Cardiac fibroblast (primary cell): ENCODE measurements at regions not wholly inside any gene's neighbourhood (a gene's known extent, or its start where the extent isn't known, plus 50 kb on each side); places are given as distances from the start of the nearest gene placed in this dataset.

ENCODE experiments used
- DNase-seq, 2 donors: peaks; one replicate each; pipeline versions ENCODE4 v3.0.0 to v3.0.0-alpha.2; 2010; ENCODE audit warnings: low read depth in 2 of 2
- H3K4me3 ChIP-seq, 2 donors: replicated peaks in 1 of 2; 1 replicate in 1 of 2; 2 replicates in 1 of 2; pipeline ENCODE4 v1.5.1; 2011; ENCODE audit warnings: low read depth in 2 of 2, low read length in 2 of 2, mild to moderate bottlenecking in 2 of 2, moderate library complexity in 1 of 2
- CTCF ChIP-seq: IDR thresholded peaks from one replicate; pipeline ENCODE4 v1.5.1; 2011; ENCODE audit warnings: low read depth, mild to moderate bottlenecking, low read length, inconsistent platforms

- no peak overlapping the region for H3K4me3 ChIP-seq
- no peak for DNase-seq
- no peak for TF ChIP-seq CTCF
These were observed 1201.1 kb upstream of the GJE1 start for GRCh38 chr6:140931581-140931980.

- DNase-seq: no peak
- no peak for TF ChIP-seq CTCF
- H3K4me3 ChIP-seq: no peak overlapping the region
These were observed 1203.6 kb upstream of the GJE1 start for GRCh38 chr6:140929121-140929520.

- DNase-seq: peak; percentile 29 to 32
- no peak for TF ChIP-seq CTCF
- no peak overlapping the region for H3K4me3 ChIP-seq
These were observed 1209.7 kb upstream of the GJE1 start for GRCh38 chr6:140923048-140923447.

GRCh38 chr6:140921366-140922226 is 1211.1 kb upstream of the GJE1 start:
- no peak overlapping the region for H3K4me3 ChIP-seq
- peak; percentile 86 for TF ChIP-seq CTCF
- peak; percentile 87 to 91 for DNase-seq

- H3K4me3 ChIP-seq: no peak overlapping the region
- no peak for TF ChIP-seq CTCF
- DNase-seq: peak in 1 of 2 donors; percentile 4
These were observed 1214.8 kb upstream of the GJE1 start for GRCh38 chr6:140917911-140918310.

- H3K4me3 ChIP-seq: no peak overlapping the region
- no peak for TF ChIP-seq CTCF
- DNase-seq: no peak
These were observed 1217.2 kb upstream of the GJE1 start for GRCh38 chr6:140915551-140915950.
